ENCODE measurements at regions not wholly inside any gene's neighbourhood (a gene's known extent, or its start where the extent isn't known, plus 50 kb on each side); places are given as distances from the start of the nearest gene placed in this dataset.
A peak's percentile ranks its signal among the peaks of the same experiment; 100 is the strongest.

DNA sequence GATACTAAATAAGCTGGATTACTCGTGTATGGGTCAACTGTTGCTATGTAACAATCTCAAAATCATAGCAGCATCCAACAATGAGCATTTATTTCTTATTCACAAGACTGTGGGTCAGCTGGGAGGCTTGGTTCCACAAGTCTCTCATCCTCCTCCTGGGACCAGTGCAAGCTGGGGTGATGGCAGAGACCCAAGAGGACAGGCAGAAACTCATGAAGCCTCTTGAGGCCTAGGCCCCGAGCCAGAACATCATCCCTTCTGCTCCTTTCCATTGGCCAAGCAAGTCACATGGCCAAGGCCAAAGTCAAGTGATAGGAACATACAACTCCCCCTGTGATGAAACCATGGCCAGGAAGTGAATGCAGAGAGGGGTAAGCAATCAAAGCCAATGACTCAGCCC, 422.1 kb downstream of the BCOR start (continued):
- TF ChIP-seq GLI4 (tag by site-specific recombination; IDR thresholded peaks at IDR 0.05) (no peak), ZNF416 (tag by site-specific recombination; IDR thresholded peaks at IDR 0.05) (no peak), TRIM28 (IDR thresholded peaks at IDR 0.05; ENCODE audit: borderline replicate concordance, low read length) (no peak), EGR2 (tag by site-specific recombination; IDR thresholded peaks at IDR 0.05; ENCODE audit: low read depth) (no peak), BCL11A (tag by site-specific recombination; IDR thresholded peaks at IDR 0.05; ENCODE audit: low read depth) (no peak), SP2 (tag by site-specific recombination; IDR thresholded peaks at IDR 0.05) (no peak), ZNF560 (tag by site-specific recombination; IDR thresholded peaks at IDR 0.05; ENCODE audit: borderline replicate concordance) (no peak), KLF16 (tag by site-specific recombination; IDR thresholded peaks at IDR 0.05) (no peak)

DNA sequence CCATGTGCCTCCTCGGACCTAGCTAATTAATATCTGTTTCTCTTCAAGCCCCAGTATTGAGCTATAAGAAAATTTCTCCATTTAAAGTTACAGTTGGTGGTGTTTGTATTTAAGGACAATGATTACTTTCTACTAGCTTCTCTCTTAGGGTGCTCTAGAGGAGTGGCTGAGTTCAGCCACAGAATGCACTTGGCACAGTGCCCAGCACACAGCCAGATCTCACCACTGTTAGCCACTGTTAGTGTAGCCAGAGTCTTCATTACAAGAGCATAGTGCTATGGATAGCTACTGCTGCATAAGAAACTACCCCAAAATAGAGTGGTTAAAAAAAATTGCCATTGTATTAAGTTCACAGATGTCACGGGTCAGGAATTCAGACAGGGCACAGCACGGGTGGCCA, 421.3 kb downstream of the BCOR start:
- Histone ChIP-seq H3K9me3 (ENCODE audit: control insufficient read depth, insufficient read depth, low read depth, low read length) (no peaks in the 10 kb centered on the region), H3K27ac (ENCODE audit: extremely low read depth, low read depth, low read length) (no peak overlapping the region), H3K4me1 (ENCODE audit: control insufficient read depth, insufficient read depth, low read length) (no peaks in the 10 kb centered on the region), H3K36me3 (ENCODE audit: control insufficient read depth in 2 of 2, insufficient read depth in 1 of 2, low read length in 2 of 2) (no peaks in the 10 kb centered on the region), H3K4me3 (ENCODE audit: low read depth, low read length) (no peak overlapping the region)
- ChIA-PET POLR2A (no interaction called here), CTCF (interaction anchor here (0.6 kb wide), 1 partner anchor 285 kb away, joined by 4 read pairs; no protein-coding TSS in a partner anchor)
- peak; percentile 48; the same call in 1 of the 2 replicates for TF ChIP-seq RBAK (tag by site-specific recombination; IDR thresholded peaks at IDR 0.05)
- TF ChIP-seq ZXDB (tag by site-specific recombination; IDR thresholded peaks at IDR 0.05), result no peak

DNA sequence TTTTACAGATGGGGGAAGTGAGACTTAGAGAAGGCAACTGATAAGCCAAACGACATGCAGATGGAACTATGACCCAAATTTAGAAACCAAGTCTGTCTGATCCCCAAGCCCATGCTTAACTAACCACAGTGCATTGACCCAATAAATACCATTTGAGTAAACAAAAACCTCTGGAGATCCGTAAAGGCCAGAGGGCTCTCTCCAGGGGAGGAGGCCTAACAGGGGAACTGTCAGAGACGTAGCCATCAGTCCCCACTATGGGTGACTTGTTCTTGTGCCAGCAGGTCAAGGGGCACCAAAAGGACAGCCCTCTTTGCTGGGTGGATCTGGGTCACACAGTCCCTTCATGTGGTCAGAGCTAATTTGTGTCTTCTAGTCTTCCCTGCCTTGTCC, 420.2 kb downstream of the BCOR start:
- no peak overlapping the region for H3K4me3 ChIP-seq (ENCODE audit: low read depth, low read length)
- no peaks in the 10 kb centered on the region for H3K9me3 ChIP-seq (ENCODE audit: control insufficient read depth, insufficient read depth, low read depth, low read length)
- ChIA-PET POLR2A (no interaction called here), CTCF (no interaction called here)
- no peak overlapping the region for H3K27ac ChIP-seq (ENCODE audit: extremely low read depth, low read depth, low read length)
- no peaks in the 10 kb centered on the region for H3K36me3 ChIP-seq (ENCODE audit: control insufficient read depth in 2 of 2, insufficient read depth in 1 of 2, low read length in 2 of 2)
- no peaks in the 10 kb centered on the region for H3K4me1 ChIP-seq (ENCODE audit: control insufficient read depth, insufficient read depth, low read length)
- TF ChIP-seq ZNF157 (tag by site-specific recombination; IDR thresholded peaks at IDR 0.05) (no peak), ZSCAN18 (tag by site-specific recombination; IDR thresholded peaks at IDR 0.05) (no peak), ZNF600 (tag by site-specific recombination; IDR thresholded peaks at IDR 0.05) (no peak), OSR2 (tag by site-specific recombination; IDR thresholded peaks at IDR 0.05) (no peak), ZNF169 (tag by site-specific recombination; IDR thresholded peaks at IDR 0.05) (no peak), ZNF624 (tag by site-specific recombination; IDR thresholded peaks at IDR 0.05) (no peak), ZNF677 (tag by site-specific recombination; IDR thresholded peaks at IDR 0.05) (no peak), ZFP3 (tag by site-specific recombination; IDR thresholded peaks at IDR 0.05; ENCODE audit: low read depth) (no peak), ZNF211 (tag by site-specific recombination; IDR thresholded peaks at IDR 0.05; ENCODE audit: low read depth) (no peak), ZNF155 (tag by site-specific recombination; IDR thresholded peaks at IDR 0.05) (no peak), ZSCAN4 (tag by site-specific recombination; IDR thresholded peaks at IDR 0.05) (no peak)
- TF ChIP-seq, protein P1, sequence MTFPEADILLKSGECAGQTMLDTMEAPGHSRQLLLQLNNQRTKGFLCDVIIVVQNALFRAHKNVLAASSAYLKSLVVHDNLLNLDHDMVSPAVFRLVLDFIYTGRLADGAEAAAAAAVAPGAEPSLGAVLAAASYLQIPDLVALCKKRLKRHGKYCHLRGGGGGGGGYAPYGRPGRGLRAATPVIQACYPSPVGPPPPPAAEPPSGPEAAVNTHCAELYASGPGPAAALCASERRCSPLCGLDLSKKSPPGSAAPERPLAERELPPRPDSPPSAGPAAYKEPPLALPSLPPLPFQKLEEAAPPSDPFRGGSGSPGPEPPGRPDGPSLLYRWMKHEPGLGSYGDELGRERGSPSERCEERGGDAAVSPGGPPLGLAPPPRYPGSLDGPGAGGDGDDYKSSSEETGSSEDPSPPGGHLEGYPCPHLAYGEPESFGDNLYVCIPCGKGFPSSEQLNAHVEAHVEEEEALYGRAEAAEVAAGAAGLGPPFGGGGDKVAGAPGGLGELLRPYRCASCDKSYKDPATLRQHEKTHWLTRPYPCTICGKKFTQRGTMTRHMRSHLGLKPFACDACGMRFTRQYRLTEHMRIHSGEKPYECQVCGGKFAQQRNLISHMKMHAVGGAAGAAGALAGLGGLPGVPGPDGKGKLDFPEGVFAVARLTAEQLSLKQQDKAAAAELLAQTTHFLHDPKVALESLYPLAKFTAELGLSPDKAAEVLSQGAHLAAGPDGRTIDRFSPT (tag by site-specific recombination; IDR thresholded peaks at IDR 0.05), result no peak
- TF ChIP-seq, protein P2, sequence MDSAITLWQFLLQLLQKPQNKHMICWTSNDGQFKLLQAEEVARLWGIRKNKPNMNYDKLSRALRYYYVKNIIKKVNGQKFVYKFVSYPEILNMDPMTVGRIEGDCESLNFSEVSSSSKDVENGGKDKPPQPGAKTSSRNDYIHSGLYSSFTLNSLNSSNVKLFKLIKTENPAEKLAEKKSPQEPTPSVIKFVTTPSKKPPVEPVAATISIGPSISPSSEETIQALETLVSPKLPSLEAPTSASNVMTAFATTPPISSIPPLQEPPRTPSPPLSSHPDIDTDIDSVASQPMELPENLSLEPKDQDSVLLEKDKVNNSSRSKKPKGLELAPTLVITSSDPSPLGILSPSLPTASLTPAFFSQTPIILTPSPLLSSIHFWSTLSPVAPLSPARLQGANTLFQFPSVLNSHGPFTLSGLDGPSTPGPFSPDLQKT (IDR thresholded peaks at IDR 0.05; ENCODE audit: borderline replicate concordance, low read depth, low read length), result no peak
- TF ChIP-seq, protein P3, sequence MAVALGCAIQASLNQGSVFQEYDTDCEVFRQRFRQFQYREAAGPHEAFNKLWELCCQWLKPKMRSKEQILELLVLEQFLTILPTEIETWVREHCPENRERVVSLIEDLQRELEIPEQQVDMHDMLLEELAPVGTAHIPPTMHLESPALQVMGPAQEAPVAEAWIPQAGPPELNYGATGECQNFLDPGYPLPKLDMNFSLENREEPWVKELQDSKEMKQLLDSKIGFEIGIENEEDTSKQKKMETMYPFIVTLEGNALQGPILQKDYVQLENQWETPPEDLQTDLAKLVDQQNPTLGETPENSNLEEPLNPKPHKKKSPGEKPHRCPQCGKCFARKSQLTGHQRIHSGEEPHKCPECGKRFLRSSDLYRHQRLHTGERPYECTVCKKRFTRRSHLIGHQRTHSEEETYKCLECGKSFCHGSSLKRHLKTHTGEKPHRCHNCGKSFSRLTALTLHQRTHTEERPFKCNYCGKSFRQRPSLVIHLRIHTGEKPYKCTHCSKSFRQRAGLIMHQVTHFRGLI (tag by site-specific recombination; IDR thresholded peaks at IDR 0.05), result no peak
- TF ChIP-seq, protein P4, sequence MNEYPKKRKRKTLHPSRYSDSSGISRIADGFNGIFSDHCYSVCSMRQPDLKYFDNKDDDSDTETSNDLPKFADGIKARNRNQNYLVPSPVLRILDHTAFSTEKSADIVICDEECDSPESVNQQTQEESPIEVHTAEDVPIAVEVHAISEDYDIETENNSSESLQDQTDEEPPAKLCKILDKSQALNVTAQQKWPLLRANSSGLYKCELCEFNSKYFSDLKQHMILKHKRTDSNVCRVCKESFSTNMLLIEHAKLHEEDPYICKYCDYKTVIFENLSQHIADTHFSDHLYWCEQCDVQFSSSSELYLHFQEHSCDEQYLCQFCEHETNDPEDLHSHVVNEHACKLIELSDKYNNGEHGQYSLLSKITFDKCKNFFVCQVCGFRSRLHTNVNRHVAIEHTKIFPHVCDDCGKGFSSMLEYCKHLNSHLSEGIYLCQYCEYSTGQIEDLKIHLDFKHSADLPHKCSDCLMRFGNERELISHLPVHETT (tag by site-specific recombination; IDR thresholded peaks at IDR 0.05), result no peak
- TF ChIP-seq, protein P5, sequence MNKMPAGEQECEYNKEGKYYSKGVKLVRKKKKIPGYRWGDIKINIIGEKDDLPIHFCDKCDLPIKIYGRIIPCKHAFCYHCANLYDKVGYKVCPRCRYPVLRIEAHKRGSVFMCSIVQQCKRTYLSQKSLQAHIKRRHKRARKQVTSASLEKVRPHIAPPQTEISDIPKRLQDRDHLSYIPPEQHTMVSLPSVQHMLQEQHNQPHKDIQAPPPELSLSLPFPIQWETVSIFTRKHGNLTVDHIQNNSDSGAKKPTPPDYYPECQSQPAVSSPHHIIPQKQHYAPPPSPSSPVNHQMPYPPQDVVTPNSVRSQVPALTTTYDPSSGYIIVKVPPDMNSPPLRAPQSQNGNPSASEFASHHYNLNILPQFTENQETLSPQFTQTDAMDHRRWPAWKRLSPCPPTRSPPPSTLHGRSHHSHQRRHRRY (tag by site-specific recombination; IDR thresholded peaks at IDR 0.05), result no peak

Data from HEK293 (cell line).